ENCODE measurements at regions not wholly inside any gene's neighbourhood (a gene's known extent, or its start where the extent isn't known, plus 50 kb on each side); places are given as distances from the start of the nearest gene placed in this dataset.

- TF ChIP-seq, protein P1, sequence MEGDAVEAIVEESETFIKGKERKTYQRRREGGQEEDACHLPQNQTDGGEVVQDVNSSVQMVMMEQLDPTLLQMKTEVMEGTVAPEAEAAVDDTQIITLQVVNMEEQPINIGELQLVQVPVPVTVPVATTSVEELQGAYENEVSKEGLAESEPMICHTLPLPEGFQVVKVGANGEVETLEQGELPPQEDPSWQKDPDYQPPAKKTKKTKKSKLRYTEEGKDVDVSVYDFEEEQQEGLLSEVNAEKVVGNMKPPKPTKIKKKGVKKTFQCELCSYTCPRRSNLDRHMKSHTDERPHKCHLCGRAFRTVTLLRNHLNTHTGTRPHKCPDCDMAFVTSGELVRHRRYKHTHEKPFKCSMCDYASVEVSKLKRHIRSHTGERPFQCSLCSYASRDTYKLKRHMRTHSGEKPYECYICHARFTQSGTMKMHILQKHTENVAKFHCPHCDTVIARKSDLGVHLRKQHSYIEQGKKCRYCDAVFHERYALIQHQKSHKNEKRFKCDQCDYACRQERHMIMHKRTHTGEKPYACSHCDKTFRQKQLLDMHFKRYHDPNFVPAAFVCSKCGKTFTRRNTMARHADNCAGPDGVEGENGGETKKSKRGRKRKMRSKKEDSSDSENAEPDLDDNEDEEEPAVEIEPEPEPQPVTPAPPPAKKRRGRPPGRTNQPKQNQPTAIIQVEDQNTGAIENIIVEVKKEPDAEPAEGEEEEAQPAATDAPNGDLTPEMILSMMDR (IDR thresholded peaks at IDR 0.05), result no peak
- TF ChIP-seq POLR2A (IDR thresholded peaks at IDR 0.05), result no peak
- intact Hi-C loops (cut with DNase I), result no loop called here
- Histone ChIP-seq H3K27ac (no peak overlapping the region), H3K9me3 (replicated peaks in 1 of 3) (no peaks in the 10 kb centered on the region), H3K4me3 (no peak overlapping the region), H3K27me3 (no peaks in the 10 kb centered on the region), H3K4me1 (replicated peaks in 1 of 2) (no peaks in the 10 kb centered on the region), H3K36me3 (replicated peaks in 1 of 2) (no peaks in the 10 kb centered on the region)
- no peak for DNase-seq
- 75 to 90% (median 85%) methylated on average over 1 of the region's 1 CpG for WGBS, 4 donors
Observed at GRCh38 chr4:33134366-33134765, 2414.2 kb downstream of the PCDH7 start.

DNA sequence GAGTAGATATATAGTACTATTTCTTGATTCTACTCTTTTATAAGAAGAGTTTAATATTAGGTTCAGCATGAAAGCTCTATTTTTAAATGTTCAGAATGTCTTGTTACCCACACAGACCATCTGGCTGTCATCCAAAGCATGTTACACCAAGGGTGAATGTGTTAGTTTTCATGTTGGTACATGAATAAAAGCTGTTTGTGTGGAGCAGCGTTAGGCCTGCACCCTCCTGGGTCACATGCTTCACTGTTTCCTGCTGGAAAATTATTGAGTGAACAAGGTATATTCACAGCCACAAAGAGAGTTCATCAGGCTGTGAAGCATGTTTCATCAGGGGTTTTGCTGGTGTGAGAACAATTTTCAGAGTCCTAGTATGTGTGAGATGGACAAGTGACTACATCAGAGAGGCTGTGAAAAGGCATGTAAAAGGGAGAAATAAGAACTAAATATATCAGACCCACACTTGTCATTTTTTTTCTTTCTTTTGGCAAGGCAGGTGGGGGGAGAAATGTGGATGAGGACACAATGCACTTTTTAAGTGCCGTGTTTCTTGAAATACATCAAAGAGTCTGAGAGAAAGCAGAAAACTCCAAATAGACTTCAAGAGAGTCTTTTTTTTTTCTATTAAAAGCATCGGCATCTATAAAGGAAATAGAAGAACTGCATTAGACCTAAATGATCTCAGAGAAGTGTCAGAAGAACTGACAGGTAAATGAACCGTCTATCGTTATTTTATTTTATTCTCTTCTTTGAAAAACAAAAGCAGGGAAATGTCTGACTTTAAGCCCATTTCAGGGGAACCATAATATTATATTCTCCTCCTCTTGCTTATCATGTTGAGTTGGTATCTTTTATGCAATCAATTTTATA is 2429.7 kb downstream of the PCDH7 start:
- H3K27me3 ChIP-seq, result no peaks in the 10 kb centered on the region
- no peaks in the 10 kb centered on the region for H3K9me3 ChIP-seq (replicated peaks in 1 of 3)
- H3K4me1 ChIP-seq (replicated peaks in 1 of 2), result no peaks in the 10 kb centered on the region
- H3K4me3 ChIP-seq, result no peak overlapping the region
- no peak overlapping the region for H3K27ac ChIP-seq
- intact Hi-C loops (cut with DNase I), result no loop called here
- DNase-seq, result no peak
- 73 to 77% (median 74%) methylated on average over 5 of the region's 5 CpGs for WGBS, 4 donors
- TF ChIP-seq, protein P1 (IDR thresholded peaks at IDR 0.05), result no peak
- no peak for TF ChIP-seq POLR2A (IDR thresholded peaks at IDR 0.05)
- no peaks in the 10 kb centered on the region for H3K36me3 ChIP-seq (replicated peaks in 1 of 2)

DNA sequence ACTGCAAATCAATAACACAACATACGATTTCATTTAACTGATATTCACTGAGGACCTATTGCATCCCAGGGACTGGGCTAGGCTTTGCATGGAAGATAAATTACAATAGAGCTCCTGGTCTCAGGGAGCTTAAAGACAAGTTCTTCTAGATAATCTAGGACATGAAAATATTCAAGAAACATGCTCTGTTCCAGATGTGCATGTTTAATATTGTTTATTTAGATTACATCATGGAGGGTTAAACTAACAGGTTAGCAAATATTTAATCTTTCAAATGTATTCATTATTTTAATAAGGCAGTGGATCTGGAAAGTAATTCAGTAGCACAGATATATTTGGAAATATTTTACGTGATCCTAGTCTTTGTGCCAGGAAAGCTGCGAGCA is 2430.3 kb downstream of the PCDH7 start:
- no peak overlapping the region for H3K27ac ChIP-seq
- no peak for TF ChIP-seq POLR2A (IDR thresholded peaks at IDR 0.05)
- TF ChIP-seq, protein P1 (IDR thresholded peaks at IDR 0.05), result no peak
- no peak for DNase-seq

GRCh38 chr4:33160126-33160525 is 2440.0 kb downstream of the PCDH7 start:
- no peaks in the 10 kb centered on the region for H3K36me3 ChIP-seq (replicated peaks in 1 of 2)
- 19 to 34% (median 23%) methylated on average over 2 of the region's 2 CpGs for WGBS, 4 donors
- TF ChIP-seq POLR2A (IDR thresholded peaks at IDR 0.05), result no peak
- TF ChIP-seq, protein P1 (IDR thresholded peaks at IDR 0.05), result peak in 2 of 6 experiments; percentile 9 to 17
- no peaks in the 10 kb centered on the region for H3K4me1 ChIP-seq (replicated peaks in 1 of 2)
- H3K9me3 ChIP-seq (replicated peaks in 1 of 3), result no peaks in the 10 kb centered on the region
- no peak for DNase-seq
- H3K27ac ChIP-seq, result no peak overlapping the region
- peaks cover 7% of the 10 kb centered on the region for H3K27me3 ChIP-seq
- H3K4me3 ChIP-seq, result no peak overlapping the region
- intact Hi-C loops (cut with DNase I), result no loop called here

More for the DNA sequence above, 2430.3 kb downstream of the PCDH7 start:
- Histone ChIP-seq H3K4me1 (replicated peaks in 1 of 2) (no peaks in the 10 kb centered on the region), H3K27me3 (no peaks in the 10 kb centered on the region), H3K36me3 (replicated peaks in 1 of 2) (no peaks in the 10 kb centered on the region), H3K4me3 (no peak overlapping the region), H3K9me3 (replicated peaks in 1 of 3) (no peaks in the 10 kb centered on the region)
- intact Hi-C loops (cut with DNase I), result no loop called here
- WGBS, 4 donors, result 59 to 69% (median 63%) methylated on average over 3 of the region's 3 CpGs

Measured in adrenal gland (tissue), 9 donors.